ENCODE measurements at regions not wholly inside any gene's neighbourhood (a gene's known extent, or its start where the extent isn't known, plus 50 kb on each side); places are given as distances from the start of the nearest gene placed in this dataset.

DNA sequence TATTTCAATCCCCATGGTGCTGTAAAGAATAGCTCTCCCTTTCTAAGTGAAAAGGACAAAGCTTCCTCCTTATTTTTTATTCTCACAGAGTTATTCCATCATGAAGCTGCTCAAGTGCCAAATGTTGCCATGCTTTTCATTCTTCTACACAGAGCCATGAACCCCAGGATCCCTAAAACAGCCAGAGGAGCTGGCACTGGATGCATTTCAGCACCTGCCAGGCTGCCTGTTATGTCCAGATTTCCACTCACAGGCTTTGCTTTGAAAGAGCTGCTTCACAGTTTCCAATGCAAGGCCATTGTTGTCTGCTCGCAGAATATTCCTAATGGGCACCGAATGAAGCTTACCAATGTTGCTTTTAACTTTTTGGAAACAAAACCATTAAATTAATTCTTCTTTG lies 256.2 kb upstream of the NPSR1 start:
- no peaks in the 10 kb centered on the region for H3K9me3 ChIP-seq (ENCODE audit: control insufficient read depth in 5 of 5, low read length in 5 of 5)
- H3K4me1 ChIP-seq (ENCODE audit: control insufficient read depth in 5 of 5, insufficient read depth in 5 of 5, low read length in 5 of 5), result no peaks in the 10 kb centered on the region
- no peak overlapping the region for H3K9ac ChIP-seq (ENCODE audit: low read length in 5 of 5)
- H3K27me3 ChIP-seq (ENCODE audit: control insufficient read depth in 5 of 5, insufficient read depth in 4 of 5, low read length in 5 of 5), result no peaks in the 10 kb centered on the region
- H3K36me3 ChIP-seq (ENCODE audit: control insufficient read depth in 5 of 5, insufficient read depth in 5 of 5, low read length in 5 of 5), result no peaks in the 10 kb centered on the region
- H3K4me3 ChIP-seq (ENCODE audit: low read depth in 1 of 5, low read length in 5 of 5), result no peak overlapping the region
- no peak overlapping the region for H3K27ac ChIP-seq (ENCODE audit: low read depth, low read length)

DNA sequence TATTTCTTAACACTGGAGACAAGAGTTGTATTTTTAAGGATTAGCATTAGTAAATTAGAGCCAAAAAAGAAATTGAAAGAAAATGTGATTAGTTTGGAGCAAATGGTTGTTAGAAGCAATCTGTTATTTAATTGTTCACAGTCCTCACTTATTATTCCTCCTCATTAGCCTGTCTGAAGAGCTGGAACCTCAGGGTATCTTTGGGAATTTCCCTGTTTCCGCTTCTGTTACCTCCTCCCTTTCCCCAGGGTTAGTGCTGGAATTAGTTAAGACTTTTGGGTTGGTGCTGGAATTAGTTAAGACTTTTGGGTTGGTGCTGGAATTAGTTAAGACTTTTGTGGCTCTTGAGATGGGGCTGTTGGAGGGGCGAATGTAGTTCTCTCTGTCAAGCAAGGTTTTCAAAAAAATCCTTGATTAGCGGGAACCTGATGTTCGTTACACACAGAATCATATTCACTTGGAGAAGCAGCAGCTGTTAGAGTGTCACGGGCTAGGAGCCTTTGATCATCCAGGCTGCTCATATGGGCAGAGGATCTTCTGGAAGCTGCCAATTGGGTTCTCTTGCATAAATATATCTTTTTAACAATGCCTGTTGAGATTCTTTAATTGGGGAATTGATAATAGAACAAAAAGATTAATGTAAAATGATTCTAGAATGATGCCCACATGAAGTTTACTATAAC lies 251.0 kb upstream of the NPSR1 start:
- H3K4me3 ChIP-seq (ENCODE audit: low read depth in 1 of 5, low read length in 5 of 5), result no peak overlapping the region
- no peak overlapping the region for H3K27ac ChIP-seq (ENCODE audit: low read depth, low read length)
- no peaks in the 10 kb centered on the region for H3K9me3 ChIP-seq (ENCODE audit: control insufficient read depth in 5 of 5, low read length in 5 of 5)
- no peaks in the 10 kb centered on the region for H3K27me3 ChIP-seq (ENCODE audit: control insufficient read depth in 5 of 5, insufficient read depth in 4 of 5, low read length in 5 of 5)
- no peaks in the 10 kb centered on the region for H3K36me3 ChIP-seq (ENCODE audit: control insufficient read depth in 5 of 5, insufficient read depth in 5 of 5, low read length in 5 of 5)
- no peak overlapping the region for H3K9ac ChIP-seq (ENCODE audit: low read length in 5 of 5)
- no peaks in the 10 kb centered on the region for H3K4me1 ChIP-seq (ENCODE audit: control insufficient read depth in 5 of 5, insufficient read depth in 5 of 5, low read length in 5 of 5)

DNA sequence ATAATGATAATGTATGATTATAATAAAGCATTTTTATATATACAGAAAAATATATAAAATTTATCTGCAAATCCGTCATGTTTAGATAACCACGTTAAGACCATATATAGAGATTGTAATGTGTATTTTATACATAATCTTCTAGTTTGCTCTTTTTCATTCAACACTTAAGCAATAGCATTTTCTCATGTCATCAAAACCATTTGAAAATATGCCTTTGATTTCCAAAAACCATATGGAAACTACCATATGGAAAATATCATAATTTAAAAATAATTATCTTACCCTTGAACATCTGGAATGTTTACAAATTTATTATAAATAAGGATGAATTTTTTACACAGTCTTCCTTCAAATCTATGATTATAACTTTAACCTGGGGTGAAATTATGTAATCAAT lies 250.4 kb upstream of the NPSR1 start:
- Histone ChIP-seq H3K9me3 (ENCODE audit: control insufficient read depth in 5 of 5, low read length in 5 of 5) (no peaks in the 10 kb centered on the region), H3K9ac (ENCODE audit: low read length in 5 of 5) (no peak overlapping the region), H3K4me1 (ENCODE audit: control insufficient read depth in 5 of 5, insufficient read depth in 5 of 5, low read length in 5 of 5) (no peaks in the 10 kb centered on the region), H3K36me3 (ENCODE audit: control insufficient read depth in 5 of 5, insufficient read depth in 5 of 5, low read length in 5 of 5) (no peaks in the 10 kb centered on the region), H3K27me3 (ENCODE audit: control insufficient read depth in 5 of 5, insufficient read depth in 4 of 5, low read length in 5 of 5) (no peaks in the 10 kb centered on the region), H3K4me3 (ENCODE audit: low read depth in 1 of 5, low read length in 5 of 5) (no peak overlapping the region), H3K27ac (ENCODE audit: low read depth, low read length) (no peak overlapping the region)

DNA sequence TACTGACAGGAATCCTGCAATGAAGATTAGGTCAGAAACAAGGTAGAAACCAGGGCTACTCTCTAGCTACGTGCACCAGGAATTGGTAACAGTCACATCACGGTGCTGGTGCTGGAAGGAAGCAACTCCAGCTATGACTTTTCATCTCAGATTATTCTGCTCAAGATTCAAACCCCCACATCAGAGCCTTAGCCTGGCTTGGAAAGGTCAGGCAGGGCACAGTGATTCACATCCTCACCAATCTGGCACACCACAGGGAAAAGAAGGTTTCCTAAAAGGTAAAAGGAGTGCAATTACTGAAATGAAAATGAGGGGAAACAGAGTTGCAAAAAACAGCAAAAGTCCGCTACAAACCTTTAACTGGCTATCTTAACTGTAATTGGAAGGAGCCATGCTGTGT lies 240.2 kb upstream of the NPSR1 start:
- no peaks in the 10 kb centered on the region for H3K27me3 ChIP-seq (ENCODE audit: control insufficient read depth in 5 of 5, insufficient read depth in 4 of 5, low read length in 5 of 5)
- H3K27ac ChIP-seq (ENCODE audit: low read depth, low read length), result no peak overlapping the region
- no peak overlapping the region for H3K9ac ChIP-seq (ENCODE audit: low read length in 5 of 5)
- no peaks in the 10 kb centered on the region for H3K9me3 ChIP-seq (ENCODE audit: control insufficient read depth in 5 of 5, low read length in 5 of 5)
- no peaks in the 10 kb centered on the region for H3K4me1 ChIP-seq (ENCODE audit: control insufficient read depth in 5 of 5, insufficient read depth in 5 of 5, low read length in 5 of 5)
- H3K36me3 ChIP-seq (ENCODE audit: control insufficient read depth in 5 of 5, insufficient read depth in 5 of 5, low read length in 5 of 5), result no peaks in the 10 kb centered on the region
- no peak overlapping the region for H3K4me3 ChIP-seq (ENCODE audit: low read depth in 1 of 5, low read length in 5 of 5)

DNA sequence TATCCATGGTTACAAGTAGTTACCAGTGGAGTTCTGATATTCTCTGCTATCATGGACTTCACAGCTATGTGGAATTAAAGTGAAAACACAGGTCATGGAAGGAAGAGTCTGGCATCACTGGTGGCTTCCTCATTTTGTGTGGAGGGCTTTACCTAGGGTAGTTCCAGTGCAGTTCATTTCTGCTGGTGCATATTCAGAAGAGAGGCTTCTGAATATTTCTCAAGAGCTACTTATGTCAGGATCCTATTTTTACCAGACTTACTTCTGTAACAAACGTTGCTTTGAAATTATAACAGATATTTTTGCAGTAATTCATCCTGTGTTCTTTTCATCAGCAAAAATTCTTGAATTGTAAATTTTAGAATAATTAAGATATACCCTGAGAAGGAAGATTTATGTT lies 236.5 kb upstream of the NPSR1 start:
- Histone ChIP-seq H3K4me3 (ENCODE audit: low read depth in 1 of 5, low read length in 5 of 5) (no peak overlapping the region), H3K27me3 (ENCODE audit: control insufficient read depth in 5 of 5, insufficient read depth in 4 of 5, low read length in 5 of 5) (no peaks in the 10 kb centered on the region), H3K9me3 (ENCODE audit: control insufficient read depth in 5 of 5, low read length in 5 of 5) (peaks cover 0 to 2% (median 0%) of the 10 kb centered on the region in 5 donors), H3K9ac (ENCODE audit: low read length in 5 of 5) (no peak overlapping the region), H3K27ac (ENCODE audit: low read depth, low read length) (no peak overlapping the region), H3K36me3 (ENCODE audit: control insufficient read depth in 5 of 5, insufficient read depth in 5 of 5, low read length in 5 of 5) (no peaks in the 10 kb centered on the region), H3K4me1 (ENCODE audit: control insufficient read depth in 5 of 5, insufficient read depth in 5 of 5, low read length in 5 of 5) (no peaks in the 10 kb centered on the region)

DNA sequence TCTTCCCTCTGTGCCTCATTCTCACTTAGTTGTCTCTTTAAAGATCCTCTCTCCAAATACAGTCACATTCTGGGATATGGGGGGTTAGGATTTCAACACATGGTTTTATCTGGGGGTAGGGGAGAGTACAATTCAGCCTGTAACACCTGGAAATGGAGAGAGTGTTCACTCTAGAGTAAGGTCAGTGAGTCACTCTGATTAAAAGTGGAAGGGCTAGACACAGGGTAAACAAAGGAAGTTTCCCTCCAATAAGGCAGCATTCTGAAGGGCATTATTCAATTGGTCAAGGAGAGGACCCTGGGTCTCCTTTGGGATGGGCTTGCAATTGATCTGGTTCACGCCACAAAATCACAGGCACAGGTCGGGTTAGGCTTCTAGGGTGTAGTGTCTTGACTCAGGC lies 232.8 kb upstream of the NPSR1 start:
- no peak overlapping the region for H3K4me3 ChIP-seq (ENCODE audit: low read depth in 1 of 5, low read length in 5 of 5)
- H3K27ac ChIP-seq (ENCODE audit: low read depth, low read length), result no peak overlapping the region
- H3K27me3 ChIP-seq (ENCODE audit: control insufficient read depth in 5 of 5, insufficient read depth in 4 of 5, low read length in 5 of 5), result no peaks in the 10 kb centered on the region
- no peaks in the 10 kb centered on the region for H3K36me3 ChIP-seq (ENCODE audit: control insufficient read depth in 5 of 5, insufficient read depth in 5 of 5, low read length in 5 of 5)
- H3K9me3 ChIP-seq (ENCODE audit: control insufficient read depth in 5 of 5, low read length in 5 of 5), result peaks cover 0 to 2% (median 0%) of the 10 kb centered on the region in 5 donors
- no peak overlapping the region for H3K9ac ChIP-seq (ENCODE audit: low read length in 5 of 5)
- H3K4me1 ChIP-seq (ENCODE audit: control insufficient read depth in 5 of 5, insufficient read depth in 5 of 5, low read length in 5 of 5), result no peaks in the 10 kb centered on the region

DNA sequence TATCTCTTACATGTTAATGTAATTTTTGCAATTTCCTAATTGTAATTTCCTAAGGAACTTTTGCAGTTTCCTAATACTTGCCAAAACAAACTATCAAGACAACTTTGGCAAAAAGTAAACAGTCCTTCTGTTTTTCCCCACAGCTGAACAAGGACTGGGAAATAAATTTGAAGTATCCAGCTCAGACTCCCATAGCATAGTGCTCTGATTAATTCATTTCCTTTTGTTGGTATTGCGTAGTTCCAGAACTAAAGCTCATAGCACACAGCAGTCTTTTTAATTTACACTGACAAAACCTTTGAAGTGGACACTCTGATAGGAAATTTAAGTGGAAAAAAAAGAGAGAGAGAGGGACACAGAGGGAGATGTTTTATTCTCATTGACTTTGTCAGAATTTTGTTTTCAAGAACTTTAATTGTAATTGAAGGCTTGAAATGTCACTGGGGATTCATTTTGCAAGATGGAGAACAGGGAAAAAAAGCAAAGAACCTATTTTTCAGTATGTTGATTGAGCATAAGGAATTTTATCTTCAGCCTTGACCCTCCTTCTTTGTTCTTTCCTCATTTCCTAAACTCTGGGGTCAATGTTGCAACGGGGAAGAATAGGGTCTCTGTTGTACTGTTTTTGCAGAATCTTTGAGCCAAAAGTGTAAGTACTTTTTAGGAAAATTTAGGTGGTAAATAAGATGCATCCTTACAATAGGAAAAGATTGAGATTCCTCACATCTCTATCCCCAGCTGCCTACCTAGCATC lies 232.2 kb upstream of the NPSR1 start:
- Histone ChIP-seq H3K36me3 (ENCODE audit: control insufficient read depth in 5 of 5, insufficient read depth in 5 of 5, low read length in 5 of 5) (no peaks in the 10 kb centered on the region), H3K27ac (ENCODE audit: low read depth, low read length) (no peak overlapping the region), H3K9ac (ENCODE audit: low read length in 5 of 5) (no peak overlapping the region), H3K9me3 (ENCODE audit: control insufficient read depth in 5 of 5, low read length in 5 of 5) (peaks cover 0 to 2% (median 0%) of the 10 kb centered on the region in 5 donors), H3K4me1 (ENCODE audit: control insufficient read depth in 5 of 5, insufficient read depth in 5 of 5, low read length in 5 of 5) (no peaks in the 10 kb centered on the region), H3K4me3 (ENCODE audit: low read depth in 1 of 5, low read length in 5 of 5) (no peak overlapping the region), H3K27me3 (ENCODE audit: control insufficient read depth in 5 of 5, insufficient read depth in 4 of 5, low read length in 5 of 5) (no peaks in the 10 kb centered on the region)

DNA sequence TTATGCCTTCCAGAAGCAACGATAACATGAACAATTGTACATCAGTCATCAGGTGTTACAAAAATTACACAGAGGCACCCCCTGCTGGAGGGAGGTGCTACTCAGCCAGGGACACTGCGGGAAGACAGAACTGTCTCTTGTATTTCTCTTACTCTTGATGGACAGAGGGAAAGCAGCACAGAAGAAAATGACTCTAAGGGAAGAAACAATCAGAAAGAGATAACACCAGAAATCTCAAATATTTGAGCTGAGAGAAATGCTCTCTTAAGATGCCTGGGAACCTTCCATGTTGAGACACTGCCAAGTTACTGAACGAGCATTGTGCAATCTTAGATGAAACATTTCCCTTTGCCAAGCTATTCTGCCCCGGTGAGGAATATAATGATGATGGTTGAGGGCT lies 227.6 kb upstream of the NPSR1 start:
- no peaks in the 10 kb centered on the region for H3K27me3 ChIP-seq (ENCODE audit: control insufficient read depth in 5 of 5, insufficient read depth in 4 of 5, low read length in 5 of 5)
- H3K9ac ChIP-seq (ENCODE audit: low read length in 5 of 5), result no peak overlapping the region
- no peaks in the 10 kb centered on the region for H3K9me3 ChIP-seq (ENCODE audit: control insufficient read depth in 5 of 5, low read length in 5 of 5)
- no peaks in the 10 kb centered on the region for H3K36me3 ChIP-seq (ENCODE audit: control insufficient read depth in 5 of 5, insufficient read depth in 5 of 5, low read length in 5 of 5)
- H3K4me1 ChIP-seq (ENCODE audit: control insufficient read depth in 5 of 5, insufficient read depth in 5 of 5, low read length in 5 of 5), result no peaks in the 10 kb centered on the region
- no peak overlapping the region for H3K27ac ChIP-seq (ENCODE audit: low read depth, low read length)
- no peak overlapping the region for H3K4me3 ChIP-seq (ENCODE audit: low read depth in 1 of 5, low read length in 5 of 5)

DNA sequence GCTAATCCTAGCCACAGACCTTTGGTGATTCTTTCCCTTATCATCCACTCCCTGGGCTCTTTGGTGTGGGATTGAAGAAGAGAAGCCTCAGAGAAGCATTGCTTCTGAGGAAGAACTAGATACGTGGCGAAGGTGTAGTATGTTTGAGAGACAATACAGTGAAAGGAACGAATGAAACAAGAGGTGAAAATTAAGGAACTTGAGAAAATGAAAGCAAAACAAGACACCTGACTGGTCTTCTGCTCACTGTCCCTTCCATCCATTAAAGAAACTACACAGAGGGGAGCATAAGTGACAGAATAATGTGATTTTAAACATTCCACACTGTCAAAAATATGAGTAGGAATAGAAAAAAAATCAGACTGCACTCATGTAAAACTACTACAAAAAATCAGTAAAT lies 219.6 kb upstream of the NPSR1 start:
- H3K4me3 ChIP-seq (ENCODE audit: low read depth in 1 of 5, low read length in 5 of 5), result no peak overlapping the region
- H3K27ac ChIP-seq (ENCODE audit: low read depth, low read length), result no peak overlapping the region
- no peaks in the 10 kb centered on the region for H3K9me3 ChIP-seq (ENCODE audit: control insufficient read depth in 5 of 5, low read length in 5 of 5)
- H3K27me3 ChIP-seq (ENCODE audit: control insufficient read depth in 5 of 5, insufficient read depth in 4 of 5, low read length in 5 of 5), result no peaks in the 10 kb centered on the region
- no peaks in the 10 kb centered on the region for H3K4me1 ChIP-seq (ENCODE audit: control insufficient read depth in 5 of 5, insufficient read depth in 5 of 5, low read length in 5 of 5)
- H3K36me3 ChIP-seq (ENCODE audit: control insufficient read depth in 5 of 5, insufficient read depth in 5 of 5, low read length in 5 of 5), result no peaks in the 10 kb centered on the region
- no peak overlapping the region for H3K9ac ChIP-seq (ENCODE audit: low read length in 5 of 5)

DNA sequence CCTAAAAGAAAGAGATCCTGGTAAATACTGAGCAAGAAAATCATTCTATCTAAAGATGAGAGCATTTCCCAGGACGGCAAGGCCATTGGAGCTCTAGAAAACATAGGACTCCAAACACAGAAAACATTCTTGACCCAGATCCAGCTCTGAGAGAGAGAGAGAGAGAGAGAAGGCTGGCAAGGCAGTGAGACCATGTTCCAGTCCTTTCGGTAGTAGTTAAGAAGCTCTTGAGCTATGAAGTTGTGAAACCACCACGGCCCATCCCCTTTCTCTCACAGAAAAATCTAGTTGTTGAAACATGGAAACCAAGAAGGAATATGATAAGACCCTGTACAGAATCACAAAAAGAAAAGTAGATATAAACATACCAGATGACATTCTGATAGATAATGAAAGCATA lies 212.4 kb upstream of the NPSR1 start:
- no peaks in the 10 kb centered on the region for H3K27me3 ChIP-seq (ENCODE audit: control insufficient read depth in 5 of 5, insufficient read depth in 4 of 5, low read length in 5 of 5)
- H3K36me3 ChIP-seq (ENCODE audit: control insufficient read depth in 5 of 5, insufficient read depth in 5 of 5, low read length in 5 of 5), result no peaks in the 10 kb centered on the region
- H3K4me1 ChIP-seq (ENCODE audit: control insufficient read depth in 5 of 5, insufficient read depth in 5 of 5, low read length in 5 of 5), result no peaks in the 10 kb centered on the region
- no peak overlapping the region for H3K9ac ChIP-seq (ENCODE audit: low read length in 5 of 5)
- no peak overlapping the region for H3K4me3 ChIP-seq (ENCODE audit: low read depth in 1 of 5, low read length in 5 of 5)
- no peak overlapping the region for H3K27ac ChIP-seq (ENCODE audit: low read depth, low read length)
- H3K9me3 ChIP-seq (ENCODE audit: control insufficient read depth in 5 of 5, low read length in 5 of 5), result no peaks in the 10 kb centered on the region
